ENCODE measurements at regions not wholly inside any gene's neighbourhood (a gene's known extent, or its start where the extent isn't known, plus 50 kb on each side); places are given as distances from the start of the nearest gene placed in this dataset.
"Not testable (repeated sequence)": the region's sequence is repeated elsewhere in the genome, so short reads cannot be mapped to it uniquely, and the experiment has no call there.

DNA sequence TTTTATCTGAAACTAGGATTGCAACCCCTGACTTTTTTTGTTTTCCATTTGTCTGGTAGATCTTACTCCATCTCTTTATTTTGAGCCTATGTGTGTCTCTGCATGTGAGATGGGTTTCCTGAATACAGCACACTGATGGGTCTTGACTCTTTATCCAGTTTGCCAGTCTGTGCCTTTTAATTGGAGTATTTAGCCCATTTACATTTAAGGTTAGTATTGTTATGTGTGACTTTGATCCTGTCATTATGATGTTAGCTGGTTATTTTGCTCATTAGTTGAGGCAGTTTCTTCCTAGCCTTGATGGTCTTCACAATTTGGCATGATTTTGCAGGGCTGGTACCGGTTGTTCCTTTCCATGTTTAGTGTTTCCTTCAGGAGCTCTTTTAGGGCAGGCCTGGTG, 148.1 kb upstream of the MAST4 start:
- not testable (repeated sequence) for ATAC-seq (replicated peaks in 1 of 2); H3K27ac Mint-ChIP-seq

DNA sequence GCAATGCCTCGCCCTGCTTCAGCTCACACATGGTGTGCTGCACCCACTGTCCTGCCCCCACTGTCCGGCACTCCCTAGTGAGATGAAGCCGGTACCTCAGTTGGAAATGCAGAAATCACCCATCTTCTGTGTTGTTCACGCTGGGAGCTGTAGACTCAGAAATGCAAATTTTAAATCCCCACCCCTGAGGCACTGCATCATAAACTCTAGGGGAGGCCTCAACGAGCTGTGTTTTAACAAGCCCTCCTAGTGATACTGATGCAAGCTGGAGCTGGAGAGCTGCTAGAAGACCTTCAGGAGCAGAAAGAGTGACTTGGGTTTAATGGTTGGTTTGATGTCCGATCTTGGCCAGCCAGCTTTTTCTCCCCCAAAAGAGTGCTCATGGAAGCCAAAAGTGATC, 146.0 kb upstream of the MAST4 start:
- Mint-ChIP-seq H3K4me3 (no peak overlapping the region), H3K27ac (no peak overlapping the region), H3K36me3 (ENCODE audit: insufficient read depth in 2 of 2) (peaks cover 3 to 10% of the 10 kb centered on the region in 2 donors), H3K4me1 (ENCODE audit: low read depth) (no peaks in the 10 kb centered on the region), H3K9me3 (peaks cover 9 to 11% of the 10 kb centered on the region in 2 donors), H3K27me3 (ENCODE audit: low read depth) (peaks cover 14% of the 10 kb centered on the region)
- DNase-seq (no peak), ATAC-seq (replicated peaks in 1 of 2) (no peak)

More for the DNA sequence above, 148.1 kb upstream of the MAST4 start:
- DNase-seq; H3K4me3 Mint-ChIP-seq; H3K4me1 Mint-ChIP-seq (ENCODE audit: low read depth); H3K9me3 Mint-ChIP-seq: not testable (repeated sequence)
- Mint-ChIP-seq H3K36me3 (ENCODE audit: insufficient read depth in 2 of 2) (peaks cover 3 to 10% of the 10 kb centered on the region in 2 donors), H3K27me3 (ENCODE audit: low read depth) (peaks cover 10% of the 10 kb centered on the region)

DNA sequence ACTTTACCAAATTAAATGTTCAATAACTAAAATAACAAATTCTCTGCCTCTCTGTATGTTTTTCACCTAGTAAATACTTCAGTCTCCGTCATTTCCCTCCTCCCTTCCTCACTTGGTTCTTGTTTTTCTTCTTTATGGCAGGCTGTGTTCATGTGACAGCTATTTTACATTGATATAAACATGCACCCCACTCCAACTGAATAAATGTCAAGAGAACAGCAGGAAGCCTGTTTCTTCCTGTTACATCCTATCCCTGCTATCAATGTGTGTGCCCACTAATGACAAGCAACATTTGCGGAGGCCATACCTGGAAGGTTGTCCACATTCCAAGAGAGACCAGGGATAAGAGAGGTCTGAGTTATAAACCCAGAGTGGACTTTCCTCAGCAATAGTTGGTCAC, 145.2 kb upstream of the MAST4 start:
- DNase-seq (no peak), ATAC-seq (replicated peaks in 1 of 2) (no peak)
- Mint-ChIP-seq H3K4me1 (ENCODE audit: low read depth) (no peaks in the 10 kb centered on the region), H3K9me3 (peaks cover 9 to 11% of the 10 kb centered on the region in 2 donors), H3K27ac (no peak overlapping the region), H3K4me3 (no peak overlapping the region), H3K27me3 (ENCODE audit: low read depth) (peaks cover 18% of the 10 kb centered on the region), H3K36me3 (ENCODE audit: insufficient read depth in 2 of 2) (peaks cover 3 to 10% of the 10 kb centered on the region in 2 donors)

DNA sequence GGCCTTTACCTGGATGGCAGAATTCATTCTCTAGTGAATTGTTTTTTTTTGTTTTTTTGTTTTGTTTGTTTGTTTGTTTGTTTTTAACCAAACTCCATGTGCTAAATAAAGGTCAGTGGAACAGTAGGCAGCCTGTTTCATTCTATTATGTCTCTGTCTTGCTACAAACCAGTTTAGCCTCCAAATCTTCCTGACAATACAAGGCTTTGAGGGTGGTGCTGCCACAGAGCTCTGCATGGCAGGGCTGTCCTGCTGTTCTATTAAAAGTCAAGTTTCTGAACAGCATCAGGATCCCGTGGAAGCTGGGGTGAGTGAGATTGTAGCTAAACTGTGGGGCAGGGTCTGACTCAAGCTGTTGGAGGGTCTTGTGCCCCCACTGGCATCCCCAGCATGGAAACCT, 144.1 kb upstream of the MAST4 start:
- H3K4me3 Mint-ChIP-seq: no peak overlapping the region
- H3K27me3 Mint-ChIP-seq (ENCODE audit: low read depth): peaks cover 18% of the 10 kb centered on the region
- no peak for ATAC-seq (replicated peaks in 1 of 2)
- peaks cover 9 to 11% of the 10 kb centered on the region in 2 donors for H3K9me3 Mint-ChIP-seq
- peaks cover 3 to 9% of the 10 kb centered on the region in 2 donors for H3K36me3 Mint-ChIP-seq (ENCODE audit: insufficient read depth in 2 of 2)
- H3K4me1 Mint-ChIP-seq (ENCODE audit: low read depth): no peaks in the 10 kb centered on the region
- no peak for DNase-seq
- no peak overlapping the region for H3K27ac Mint-ChIP-seq

DNA sequence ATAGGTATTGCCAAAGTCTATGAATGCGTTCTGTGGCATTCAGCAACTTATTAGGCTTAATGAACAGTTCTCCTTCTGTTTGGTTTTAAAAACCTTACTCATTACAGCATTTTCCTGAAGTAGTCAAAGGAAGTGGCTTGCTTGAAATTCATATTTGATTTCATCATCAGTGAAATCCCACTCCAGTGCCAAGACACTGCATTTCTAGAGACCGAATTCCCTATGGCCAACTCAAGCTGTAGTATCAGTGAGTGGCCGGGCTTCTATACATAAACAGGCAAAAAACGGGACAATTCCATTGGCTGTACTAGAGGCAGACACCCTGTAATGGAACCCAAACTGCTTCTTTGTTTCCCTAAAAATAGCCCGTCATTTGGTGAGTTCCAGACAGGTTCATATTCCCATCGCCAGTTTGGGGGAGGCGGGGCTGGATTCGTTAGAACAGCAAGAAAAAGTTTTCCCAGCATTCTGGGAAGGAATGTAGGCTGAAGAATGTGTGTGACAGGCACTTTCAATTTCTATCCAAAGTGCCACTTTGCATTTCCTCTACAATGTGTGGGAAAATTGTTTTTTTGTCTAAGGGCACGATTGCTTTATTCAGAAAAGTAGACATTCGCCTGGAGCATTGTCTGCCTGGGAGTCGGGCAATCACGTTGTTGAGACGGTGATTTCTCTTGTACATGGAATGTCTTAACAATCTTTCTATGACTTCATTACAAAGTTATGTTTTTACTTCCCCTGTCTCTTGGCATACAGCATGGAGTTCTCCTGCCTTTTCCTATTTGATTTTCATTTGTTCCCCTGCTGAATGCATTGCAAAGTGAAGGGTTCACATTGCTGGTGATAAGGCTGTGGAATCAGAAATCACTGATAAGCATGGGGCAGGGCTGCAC, 141.8 kb upstream of the MAST4 start:
- H3K4me3 Mint-ChIP-seq: no peak overlapping the region
- H3K4me1 Mint-ChIP-seq (ENCODE audit: low read depth): no peaks in the 10 kb centered on the region
- no peak overlapping the region for H3K27ac Mint-ChIP-seq
- no peak for DNase-seq
- no peak for ATAC-seq (replicated peaks in 1 of 2)
- H3K27me3 Mint-ChIP-seq (ENCODE audit: low read depth): peaks cover 24% of the 10 kb centered on the region
- peaks cover 4 to 6% of the 10 kb centered on the region in 2 donors for H3K9me3 Mint-ChIP-seq
- H3K36me3 Mint-ChIP-seq (ENCODE audit: insufficient read depth in 2 of 2): peaks cover 0 to 2% of the 10 kb centered on the region in 2 donors

DNA sequence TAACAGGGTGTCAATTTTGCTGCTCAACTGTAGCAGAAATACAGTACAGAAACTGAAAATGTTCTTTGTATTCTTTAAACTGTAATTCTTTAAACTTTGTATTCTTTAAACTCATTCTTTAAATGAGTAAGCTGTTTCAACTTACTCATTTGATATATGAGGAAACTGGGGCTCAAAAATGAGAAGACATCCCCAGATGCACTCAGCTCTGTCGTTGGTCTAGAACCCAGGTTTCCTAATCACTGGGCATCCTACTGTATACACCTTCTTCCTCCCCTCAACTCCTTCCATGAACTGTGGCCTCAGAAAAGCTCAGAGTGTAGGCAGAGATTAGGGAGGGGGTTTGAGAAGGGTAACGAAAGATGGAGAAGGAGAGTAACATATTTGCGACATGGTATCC, 136.5 kb upstream of the MAST4 start:
- ATAC-seq (replicated peaks in 1 of 2): peak; percentile 39 to 57
- H3K4me1 Mint-ChIP-seq (ENCODE audit: low read depth): no peaks in the 10 kb centered on the region
- no peak overlapping the region for H3K27ac Mint-ChIP-seq
- peaks cover 47% of the 10 kb centered on the region for H3K27me3 Mint-ChIP-seq (ENCODE audit: low read depth)
- DNase-seq: no peak
- H3K4me3 Mint-ChIP-seq: no peak overlapping the region
- no peaks in the 10 kb centered on the region for H3K9me3 Mint-ChIP-seq
- H3K36me3 Mint-ChIP-seq (ENCODE audit: insufficient read depth in 2 of 2): no peaks in the 10 kb centered on the region

DNA sequence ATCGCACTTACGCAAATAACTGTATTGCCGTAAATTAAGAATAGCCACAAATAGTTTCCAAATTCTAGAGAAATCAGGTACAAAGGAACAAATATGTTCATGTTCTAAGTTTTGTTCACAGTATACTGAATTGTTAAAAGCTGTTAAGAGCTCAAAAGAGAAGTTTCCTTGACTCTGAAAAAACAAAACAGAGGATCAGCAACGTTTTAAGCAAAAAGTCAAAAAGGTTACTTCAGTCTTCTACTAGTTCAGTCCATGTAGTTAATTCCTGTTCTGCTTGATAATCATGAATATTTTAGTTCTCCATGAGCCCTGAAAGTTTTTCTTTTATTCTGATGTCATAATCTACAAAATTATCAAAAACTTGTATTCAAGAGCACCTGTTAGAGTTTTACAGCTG, 128.6 kb upstream of the MAST4 start:
- Mint-ChIP-seq H3K4me3 (no peak overlapping the region), H3K27ac (no peak overlapping the region), H3K36me3 (ENCODE audit: insufficient read depth in 2 of 2) (peaks cover 6 to 7% of the 10 kb centered on the region in 2 donors), H3K9me3 (peaks cover 6% of the 10 kb centered on the region in 2 donors), H3K4me1 (ENCODE audit: low read depth) (no peaks in the 10 kb centered on the region), H3K27me3 (ENCODE audit: low read depth) (peaks cover 17% of the 10 kb centered on the region)
- no peak for DNase-seq
- ATAC-seq (replicated peaks in 1 of 2): no peak

DNA sequence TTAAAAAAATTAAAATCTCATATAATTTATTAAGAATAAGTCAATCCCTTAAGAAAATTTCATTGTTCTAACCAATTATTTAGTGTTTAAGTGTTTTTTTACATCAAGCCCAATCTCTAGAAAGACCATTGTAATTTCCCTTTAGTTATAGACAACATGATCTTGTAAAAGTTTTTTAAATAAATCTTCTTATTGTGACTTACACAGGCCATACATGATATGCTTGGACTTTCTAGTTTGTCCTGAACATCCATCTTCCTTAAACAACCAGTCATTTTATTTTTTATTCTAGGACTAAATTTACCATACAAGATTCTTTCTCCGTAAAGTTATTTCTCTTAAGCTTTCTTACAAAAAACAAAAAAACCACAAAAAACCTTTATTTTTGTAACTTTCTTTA, 126.5 kb upstream of the MAST4 start:
- Mint-ChIP-seq H3K4me1 (ENCODE audit: low read depth) (no peaks in the 10 kb centered on the region), H3K9me3 (peaks cover 6% of the 10 kb centered on the region in 2 donors), H3K27ac (no peak overlapping the region), H3K4me3 (no peak overlapping the region), H3K27me3 (ENCODE audit: low read depth) (no peaks in the 10 kb centered on the region), H3K36me3 (ENCODE audit: insufficient read depth in 2 of 2) (peaks cover 6 to 7% of the 10 kb centered on the region in 2 donors)
- DNase-seq: no peak
- no peak for ATAC-seq (replicated peaks in 1 of 2)

DNA sequence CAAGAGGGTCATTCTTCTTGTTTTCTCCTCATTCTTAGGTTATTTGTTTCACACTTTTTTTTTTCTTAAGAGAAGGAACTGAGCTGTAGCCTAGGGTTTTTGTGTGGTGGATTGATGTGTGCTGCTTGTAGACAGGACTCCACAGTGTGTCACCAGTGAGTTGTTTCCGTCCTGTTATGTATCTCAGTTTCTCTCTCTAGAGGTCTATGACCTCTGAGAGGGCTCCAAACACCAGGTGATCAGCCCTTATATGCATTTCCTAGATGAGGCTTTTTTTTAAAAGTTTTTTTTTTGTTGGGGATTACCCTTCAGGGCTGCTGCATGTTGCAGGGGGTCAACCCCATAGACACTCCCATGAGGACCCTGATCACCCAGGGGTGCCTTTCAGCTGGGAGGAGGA, 124.2 kb upstream of the MAST4 start:
- no peak overlapping the region for H3K4me3 Mint-ChIP-seq
- no peaks in the 10 kb centered on the region for H3K4me1 Mint-ChIP-seq (ENCODE audit: low read depth)
- peaks cover 4% of the 10 kb centered on the region in 2 donors for H3K9me3 Mint-ChIP-seq
- peaks cover 2 to 5% of the 10 kb centered on the region in 2 donors for H3K36me3 Mint-ChIP-seq (ENCODE audit: insufficient read depth in 2 of 2)
- H3K27me3 Mint-ChIP-seq (ENCODE audit: low read depth): peaks cover 5% of the 10 kb centered on the region
- ATAC-seq (replicated peaks in 1 of 2) (no peak), DNase-seq (no peak)
- H3K27ac Mint-ChIP-seq: no peak overlapping the region

DNA sequence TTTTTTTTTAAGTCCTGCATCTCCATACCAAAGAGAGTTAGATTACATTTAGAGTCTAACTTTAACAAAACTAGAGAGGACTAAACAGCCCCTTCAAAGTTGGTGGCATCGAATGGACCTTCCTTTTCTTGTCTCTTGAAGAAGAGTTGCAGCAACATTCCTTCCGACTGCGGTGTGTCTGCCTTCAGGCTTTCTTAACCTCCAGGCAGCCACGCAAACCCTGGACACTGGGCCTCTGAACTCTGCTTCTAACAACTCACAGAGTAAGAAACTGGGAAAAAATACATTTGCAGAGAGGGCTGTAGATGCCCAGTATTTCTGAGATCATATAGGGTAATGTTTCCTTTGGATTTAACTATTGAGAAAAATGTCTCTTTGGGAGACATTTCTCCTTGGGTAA, 120.5 kb upstream of the MAST4 start:
- Mint-ChIP-seq H3K27me3 (ENCODE audit: low read depth) (peaks cover 5% of the 10 kb centered on the region), H3K36me3 (ENCODE audit: insufficient read depth in 2 of 2) (no peaks in the 10 kb centered on the region), H3K9me3 (no peaks in the 10 kb centered on the region), H3K4me3 (no peak overlapping the region), H3K4me1 (ENCODE audit: low read depth) (no peaks in the 10 kb centered on the region), H3K27ac (no peak overlapping the region)
- DNase-seq (no peak), ATAC-seq (replicated peaks in 1 of 2) (no peak)

DNA sequence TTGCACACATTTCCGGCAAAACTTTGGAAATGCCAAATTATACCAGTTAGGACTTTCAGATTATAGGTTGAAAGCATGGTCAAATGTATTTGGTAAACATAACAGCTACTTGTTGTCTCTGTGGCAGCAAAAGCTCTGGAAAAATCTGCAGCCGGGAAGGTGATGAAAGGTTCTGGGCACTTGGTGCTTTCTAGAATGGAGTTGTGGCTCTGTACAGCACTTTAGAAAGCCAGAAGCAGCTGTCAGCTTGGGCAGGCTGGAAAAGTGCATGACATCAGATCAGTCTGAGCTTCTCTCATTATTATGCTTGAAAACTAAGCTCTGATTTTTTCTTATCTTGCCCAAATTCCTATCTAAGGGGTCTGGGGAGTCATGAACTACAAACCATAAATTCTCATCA, 118.6 kb upstream of the MAST4 start:
- Mint-ChIP-seq H3K36me3 (ENCODE audit: insufficient read depth in 2 of 2) (peaks cover 2 to 4% of the 10 kb centered on the region in 2 donors), H3K4me1 (ENCODE audit: low read depth) (no peaks in the 10 kb centered on the region), H3K9me3 (peaks cover 0 to 5% of the 10 kb centered on the region in 2 donors), H3K27me3 (ENCODE audit: low read depth) (peaks cover 5% of the 10 kb centered on the region), H3K4me3 (no peak overlapping the region), H3K27ac (no peak overlapping the region)
- DNase-seq (no peak), ATAC-seq (replicated peaks in 1 of 2) (no peak)

DNA sequence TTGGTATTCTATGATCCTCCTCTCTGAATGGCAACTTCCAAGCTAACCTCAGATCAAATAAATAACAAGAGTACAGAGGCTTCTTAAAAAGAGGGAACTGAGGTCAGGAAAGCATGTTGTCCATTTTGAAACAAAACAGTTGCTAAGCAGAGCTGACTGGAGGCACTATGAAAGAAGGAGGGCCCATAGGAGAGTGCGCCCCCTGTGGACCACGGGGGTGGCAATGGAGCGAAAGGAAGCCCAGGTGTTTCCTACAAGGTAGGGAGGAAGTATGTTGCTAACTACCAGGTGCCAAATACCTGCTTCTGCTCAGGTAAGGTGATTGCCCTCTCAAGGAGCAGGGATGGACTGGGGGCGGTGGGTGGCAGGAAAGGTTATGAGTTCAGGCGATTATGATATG, 101.8 kb upstream of the MAST4 start:
- DNase-seq: peak; percentile 12 to 18
- no peaks in the 10 kb centered on the region for H3K4me1 Mint-ChIP-seq (ENCODE audit: low read depth)
- peaks cover 0 to 6% of the 10 kb centered on the region in 2 donors for H3K9me3 Mint-ChIP-seq
- H3K4me3 Mint-ChIP-seq: no peak overlapping the region
- H3K27me3 Mint-ChIP-seq (ENCODE audit: low read depth): peaks cover 29% of the 10 kb centered on the region
- no peak overlapping the region for H3K27ac Mint-ChIP-seq
- ATAC-seq (replicated peaks in 1 of 2): no peak
- H3K36me3 Mint-ChIP-seq (ENCODE audit: insufficient read depth in 2 of 2): peaks cover 0 to 1% of the 10 kb centered on the region in 2 donors

DNA sequence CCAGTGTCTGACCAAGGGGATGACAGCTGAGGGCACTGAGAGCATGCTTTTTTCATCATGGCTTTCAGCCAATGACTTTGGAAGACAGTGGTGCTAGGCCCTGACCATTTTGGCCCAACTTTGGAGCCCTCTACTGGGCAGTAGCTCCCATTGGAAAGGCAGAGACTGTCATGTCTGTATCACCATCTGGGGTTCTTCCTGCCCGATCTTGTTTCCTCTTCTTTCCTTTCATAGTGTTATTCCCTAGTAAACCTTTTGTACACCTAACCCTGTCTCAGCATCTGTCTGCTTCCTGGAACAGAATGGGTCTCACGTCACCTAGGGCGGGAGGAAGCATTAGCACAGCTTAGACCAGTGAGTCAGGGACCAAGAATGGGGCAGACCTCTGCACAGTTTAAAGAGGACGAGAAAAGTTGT, 97.4 kb upstream of the MAST4 start:
- H3K4me3 Mint-ChIP-seq: no peak overlapping the region
- DNase-seq (peak in 1 of 2 donors; percentile 2), ATAC-seq (replicated peaks in 1 of 2) (no peak)
- no peaks in the 10 kb centered on the region for H3K4me1 Mint-ChIP-seq (ENCODE audit: low read depth)
- no peaks in the 10 kb centered on the region for H3K36me3 Mint-ChIP-seq (ENCODE audit: insufficient read depth in 2 of 2)
- peaks cover 22% of the 10 kb centered on the region for H3K27me3 Mint-ChIP-seq (ENCODE audit: low read depth)
- H3K9me3 Mint-ChIP-seq: no peaks in the 10 kb centered on the region
- H3K27ac Mint-ChIP-seq: no peak overlapping the region

Measured in activated T-cell treated with anti-CD3 and anti-CD28 coated beads, Interleukin-2, amount 50 U/mL, for 72 hours (primary cell).